ENCODE measurements at regions not wholly inside any gene's neighbourhood (a gene's known extent, or its start where the extent isn't known, plus 50 kb on each side); places are given as distances from the start of the nearest gene placed in this dataset.

- intact Hi-C loops (cut with micrococcal nuclease), result no loop called here
- H3K27ac Mint-ChIP-seq, result no peak overlapping the region
- TF ChIP-seq CTCF (IDR thresholded peaks at IDR 0.05), result no peak
- peaks cover 0 to 6% (median 3%) of the 10 kb centered on the region in 3 donors for H3K27me3 Mint-ChIP-seq (ENCODE audit: low read depth in 3 of 3)
- H4K20me1 ChIP-seq (ENCODE audit: insufficient read depth, low read length), result no peaks in the 10 kb centered on the region
- no peak for DNase-seq
- no peaks in the 10 kb centered on the region for H3K36me3 Mint-ChIP-seq
- H3K4me3 Mint-ChIP-seq, result no peak overlapping the region
- H3K9ac ChIP-seq (ENCODE audit: insufficient read depth, low read length, poor library complexity, severe bottlenecking), result no peak overlapping the region
- no peaks in the 10 kb centered on the region for H3K4me1 ChIP-seq (ENCODE audit: control insufficient read depth in 1 of 2, insufficient read depth in 2 of 2, low read length in 2 of 2)
- H3K9me3 Mint-ChIP-seq, result peaks cover 0 to 3% (median 2%) of the 10 kb centered on the region in 7 donors
- H3K79me2 ChIP-seq (ENCODE audit: insufficient read depth, low read length), result no peaks in the 10 kb centered on the region
- no peaks in the 10 kb centered on the region for H3K36me3 ChIP-seq (replicated peaks in 1 of 2; ENCODE audit: control insufficient read depth in 1 of 2, insufficient read depth in 2 of 2, low read length in 2 of 2)
- H2AFZ ChIP-seq (ENCODE audit: insufficient read depth, low read depth, low read length, poor library complexity, severe bottlenecking), result no peak overlapping the region
- H3K4me2 ChIP-seq (replicated peaks; ENCODE audit: extremely low read depth, low read length, poor library complexity, severe bottlenecking), result no peak overlapping the region
- H3K4me1 Mint-ChIP-seq, result peaks cover 2% of the 10 kb centered on the region
- H3K27ac ChIP-seq (ENCODE audit: low read depth in 1 of 2, low read length in 2 of 2), result no peak overlapping the region
- H3K4me3 ChIP-seq (replicated peaks in 1 of 3; ENCODE audit: low read depth in 2 of 3, low read length in 3 of 3), result no peak overlapping the region
- peaks cover 0 to 3% of the 10 kb centered on the region in 2 donors for H3K9me3 ChIP-seq (replicated peaks in 1 of 2; ENCODE audit: control insufficient read depth in 1 of 2, insufficient read depth in 1 of 2, low read length in 2 of 2)
- no peaks in the 10 kb centered on the region for H3K27me3 ChIP-seq (ENCODE audit: control insufficient read depth in 2 of 2, insufficient read depth in 2 of 2, low read length in 2 of 2)
- no CpG with 5 or more reads among the region's 1 CpG for WGBS (ENCODE audit: insufficient coverage)
Observed at GRCh38 chr20:24407151-24407550, 62.3 kb upstream of the SYNDIG1 start.

GRCh38 chr20:24406750-24407149 is 62.7 kb upstream of the SYNDIG1 start:
- intact Hi-C loops (cut with micrococcal nuclease), result no loop called here
- Histone ChIP-seq H3K27me3 (ENCODE audit: control insufficient read depth in 2 of 2, insufficient read depth in 2 of 2, low read length in 2 of 2) (no peaks in the 10 kb centered on the region), H3K4me1 (ENCODE audit: control insufficient read depth in 1 of 2, insufficient read depth in 2 of 2, low read length in 2 of 2) (no peaks in the 10 kb centered on the region), H3K4me2 (replicated peaks; ENCODE audit: extremely low read depth, low read length, poor library complexity, severe bottlenecking) (no peak overlapping the region), H3K4me3 (replicated peaks in 1 of 3; ENCODE audit: low read depth in 2 of 3, low read length in 3 of 3) (no peak overlapping the region), H3K9me3 (replicated peaks in 1 of 2; ENCODE audit: control insufficient read depth in 1 of 2, insufficient read depth in 1 of 2, low read length in 2 of 2) (no peaks in the 10 kb centered on the region), H4K20me1 (ENCODE audit: insufficient read depth, low read length) (no peaks in the 10 kb centered on the region), H3K36me3 (replicated peaks in 1 of 2; ENCODE audit: control insufficient read depth in 1 of 2, insufficient read depth in 2 of 2, low read length in 2 of 2) (no peaks in the 10 kb centered on the region), H3K9ac (ENCODE audit: insufficient read depth, low read length, poor library complexity, severe bottlenecking) (no peak overlapping the region), H2AFZ (ENCODE audit: insufficient read depth, low read depth, low read length, poor library complexity, severe bottlenecking) (no peak overlapping the region), H3K79me2 (ENCODE audit: insufficient read depth, low read length) (no peaks in the 10 kb centered on the region), H3K27ac (ENCODE audit: low read depth in 1 of 2, low read length in 2 of 2) (no peak overlapping the region)
- no peak overlapping the region for H3K4me3 Mint-ChIP-seq
- TF ChIP-seq CTCF (IDR thresholded peaks at IDR 0.05), result no peak
- H3K27ac Mint-ChIP-seq, result no peak overlapping the region
- WGBS (ENCODE audit: insufficient coverage), result 97% methylated on average over 4 of the region's 4 CpGs
- H3K27me3 Mint-ChIP-seq (ENCODE audit: low read depth in 3 of 3), result peaks cover 0 to 6% (median 3%) of the 10 kb centered on the region in 3 donors
- DNase-seq, result no peak
- no peaks in the 10 kb centered on the region for H3K36me3 Mint-ChIP-seq
- peaks cover 0 to 2% (median 0%) of the 10 kb centered on the region in 7 donors for H3K9me3 Mint-ChIP-seq
- peaks cover 2% of the 10 kb centered on the region for H3K4me1 Mint-ChIP-seq

Data from CD14-positive monocyte (primary cell).